SU-DHL-6 (cell line): ENCODE measurements at regions not wholly inside any gene's neighbourhood (a gene's known extent, or its start where the extent isn't known, plus 50 kb on each side); places are given as distances from the start of the nearest gene placed in this dataset.

Experiments
- H2AFZ ChIP-seq: fragments of 200-600 bp; sonication (generic); 2 replicates; pipeline ENCODE4 v1.6.1; 2014; ENCODE audit warnings: low read depth, mild to moderate bottlenecking, moderate library complexity, mixed read lengths, antibody characterized with exemption, low read length; ENCODE audit not compliant: severe bottlenecking
- H3F3A ChIP-seq: fragments of 200-600 bp; shearing (Covaris generic); 2 replicates; pipeline ENCODE4 v1.6.0; 2016; ENCODE audit warnings: antibody characterized with exemption, mild to moderate bottlenecking; ENCODE audit not compliant: insufficient read depth
- H3K27ac ChIP-seq: fragments of 200-600 bp; sonication (generic); 2 replicates; pipeline ENCODE4 v1.5.1; 2016; ENCODE audit warnings: low read depth, mild to moderate bottlenecking, low read length, moderate library complexity, mixed read lengths
- H3K27me3 ChIP-seq: fragments of 200-600 bp; sonication (generic), shearing (Covaris generic); 2 replicates; pipeline ENCODE4 v1.6.0; 2014; ENCODE audit warnings: mild to moderate bottlenecking, low read length
- H3K36me3 ChIP-seq: fragments of 200-600 bp; sonication (generic); 2 replicates; pipeline ENCODE4 v1.6.1; 2014; ENCODE audit warnings: mild to moderate bottlenecking, low read length, mixed read lengths
- H3K4me2 ChIP-seq: fragments of 300-600, 200-600 bp; shearing (Covaris generic), sonication (generic); 2 replicates; pipeline ENCODE4 v1.6.0; 2014; ENCODE audit warnings: low read length, low read depth, mild to moderate bottlenecking; ENCODE audit not compliant: poor library complexity, severe bottlenecking
- H3K4me3 ChIP-seq: fragments of 200-600 bp; sonication (generic); 2 replicates; pipeline ENCODE4 v1.5.1; 2014; ENCODE audit warnings: antibody characterized with exemption, low read length, mild to moderate bottlenecking, mixed read lengths; ENCODE audit not compliant: insufficient read depth, poor library complexity, severe bottlenecking
- H3K79me2 ChIP-seq: fragments of 200-600 bp; sonication (generic); 2 replicates; pipeline ENCODE4 v1.6.1; 2014; ENCODE audit warnings: mild to moderate bottlenecking, low read length, moderate library complexity; ENCODE audit not compliant: insufficient read depth
- H3K9ac ChIP-seq: fragments of 200-600 bp; sonication (generic); 2 replicates; pipeline ENCODE4 v1.7.0; 2014; ENCODE audit warnings: mild to moderate bottlenecking, low read length
- H3K9me2 ChIP-seq: fragments of 200-600 bp; sonication (generic); replicated peaks from 2 replicates; pipeline ENCODE4 v1.6.1; 2014; ENCODE audit warnings: low read length; ENCODE audit not compliant: insufficient read depth
- H3K9me3 ChIP-seq: fragments of 200-600 bp; sonication (generic); 2 replicates; pipeline ENCODE4 v1.6.1; 2014; ENCODE audit warnings: low read length, mixed read lengths; ENCODE audit not compliant: insufficient read depth
- H4K20me1 ChIP-seq: fragments of 200-600 bp; sonication (generic); 2 replicates; pipeline ENCODE4 v1.6.1; 2014; ENCODE audit warnings: low read depth, mild to moderate bottlenecking, antibody characterized with exemption, low read length, moderate library complexity, mixed read lengths
- CTCF ChIP-seq: fragments of 200-600 bp; sonication (generic); IDR thresholded peaks from one replicate; pipeline ENCODE4 v1.5.1; 2017; ENCODE audit warnings: antibody characterized with exemption, mild to moderate bottlenecking, low read length, moderate library complexity; ENCODE audit not compliant: insufficient read depth, poor library complexity, severe bottlenecking
- EZH2phosphoT487 ChIP-seq: fragments of 200-600 bp; sonication (generic), shearing (Covaris generic); conservative IDR thresholded peaks from 2 replicates; pipeline ENCODE4 v1.6.1; 2018; ENCODE audit warnings: mild to moderate bottlenecking, antibody characterized with exemption, low read length, moderate library complexity, mixed read lengths

- Histone ChIP-seq H4K20me1 (no peaks in the 10 kb centered on the region), H2AFZ (no peak overlapping the region), H3K79me2 (no peaks in the 10 kb centered on the region), H3K9me3 (no peaks in the 10 kb centered on the region), H3K27ac (no peak overlapping the region), H3K4me3 (no peak overlapping the region), H3F3A (no peaks in the 10 kb centered on the region), H3K36me3 (peaks cover 2% of the 10 kb centered on the region; the same call in 1 of the 2 replicates), H3K27me3 (no peaks in the 10 kb centered on the region), H3K9me2 (no peaks in the 10 kb centered on the region), H3K4me2 (no peak overlapping the region), H3K9ac (no peak overlapping the region)
- TF ChIP-seq EZH2phosphoT487 (no peak), CTCF (no peak)
Observed at GRCh38 chr15:30770759-30771158, 133.0 kb upstream of the FAN1 start.

GRCh38 chr15:30783019-30783418 is 120.7 kb upstream of the FAN1 start:
- H3K27me3 ChIP-seq, result no peaks in the 10 kb centered on the region
- H3K9me3 ChIP-seq, result no peaks in the 10 kb centered on the region
- H3K4me2 ChIP-seq, result no peak overlapping the region
- H4K20me1 ChIP-seq, result no peaks in the 10 kb centered on the region
- no peak overlapping the region for H3K27ac ChIP-seq
- no peaks in the 10 kb centered on the region for H3F3A ChIP-seq
- no peaks in the 10 kb centered on the region for H3K9me2 ChIP-seq
- no peak overlapping the region for H2AFZ ChIP-seq
- TF ChIP-seq EZH2phosphoT487 (no peak), CTCF (no peak)
- H3K36me3 ChIP-seq, result no peaks in the 10 kb centered on the region
- H3K4me3 ChIP-seq, result no peak overlapping the region
- H3K9ac ChIP-seq, result no peak overlapping the region
- H3K79me2 ChIP-seq, result no peaks in the 10 kb centered on the region

- Histone ChIP-seq H3K36me3 (no peaks in the 10 kb centered on the region), H3K4me3 (no peak overlapping the region)
Observed at GRCh38 chr15:30788595-30788994, 115.1 kb upstream of the FAN1 start.

More at GRCh38 chr15:30788595-30788994, 115.1 kb upstream of the FAN1 start:
- no peak overlapping the region for H3K9ac ChIP-seq
- H3K4me2 ChIP-seq, result no peak overlapping the region
- H3F3A ChIP-seq, result no peaks in the 10 kb centered on the region
- H3K27me3 ChIP-seq, result no peaks in the 10 kb centered on the region
- H3K9me2 ChIP-seq, result no peaks in the 10 kb centered on the region
- TF ChIP-seq CTCF, result no peak
- TF ChIP-seq EZH2phosphoT487, result no peak
- no peak overlapping the region for H3K27ac ChIP-seq
- no peaks in the 10 kb centered on the region for H3K9me3 ChIP-seq
- no peaks in the 10 kb centered on the region for H3K79me2 ChIP-seq
- H4K20me1 ChIP-seq, result no peaks in the 10 kb centered on the region
- no peak overlapping the region for H2AFZ ChIP-seq
